ENCODE measurements at regions not wholly inside any gene's neighbourhood (a gene's known extent, or its start where the extent isn't known, plus 50 kb on each side); places are given as distances from the start of the nearest gene placed in this dataset.

DNA sequence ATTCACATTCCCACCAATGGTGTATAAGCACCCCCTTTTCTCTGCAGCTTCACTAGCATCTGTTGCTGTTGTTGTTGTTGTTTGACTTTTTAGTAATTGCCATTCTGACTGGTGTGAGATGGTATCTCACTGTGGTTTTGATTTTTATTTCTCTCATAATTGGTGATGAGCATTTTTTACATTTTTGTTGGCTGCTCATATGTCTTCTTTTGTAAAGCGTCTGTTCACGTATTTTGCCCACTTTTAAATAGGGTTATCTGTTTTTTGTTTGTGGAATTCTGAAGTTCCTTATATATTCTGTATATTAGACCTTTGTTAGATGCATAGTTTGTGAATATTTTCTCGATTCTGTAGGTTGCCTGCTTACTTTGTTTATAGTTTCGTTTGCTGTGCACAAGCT lies 278.4 kb upstream of the TNP1 start:
- Mint-ChIP-seq H3K4me1 (ENCODE audit: low read depth) (no peaks in the 10 kb centered on the region), H3K27ac (no peak overlapping the region), H3K27me3 (ENCODE audit: low read depth) (peaks cover 15% of the 10 kb centered on the region), H3K36me3 (ENCODE audit: low read depth) (no peaks in the 10 kb centered on the region), H3K9me3 (peaks cover 30% of the 10 kb centered on the region), H3K4me3 (no peak overlapping the region)

DNA sequence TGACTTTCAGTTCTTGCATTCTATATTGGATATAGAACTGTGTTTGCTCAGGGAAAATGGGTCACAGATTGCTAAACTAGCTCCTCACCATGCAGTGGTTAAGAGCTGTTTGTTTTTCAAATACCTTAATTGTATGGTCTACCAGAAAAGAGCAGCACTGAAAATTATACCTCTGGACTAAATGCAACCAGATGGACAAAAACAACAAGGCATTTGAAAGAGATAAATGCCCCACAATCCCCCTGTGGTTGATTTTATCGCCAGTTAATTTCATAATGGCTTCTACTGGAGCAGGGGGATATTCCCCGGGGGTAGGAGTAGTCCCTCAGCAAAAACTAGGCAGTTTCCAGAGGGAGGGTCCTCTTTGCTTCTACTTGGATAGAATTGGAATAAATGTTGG lies 267.9 kb upstream of the TNP1 start:
- Mint-ChIP-seq H3K4me1 (ENCODE audit: low read depth) (no peaks in the 10 kb centered on the region), H3K27ac (no peak overlapping the region), H3K9me3 (no peaks in the 10 kb centered on the region), H3K36me3 (ENCODE audit: low read depth) (no peaks in the 10 kb centered on the region), H3K4me3 (no peak overlapping the region), H3K27me3 (ENCODE audit: low read depth) (peaks cover 19% of the 10 kb centered on the region)

DNA sequence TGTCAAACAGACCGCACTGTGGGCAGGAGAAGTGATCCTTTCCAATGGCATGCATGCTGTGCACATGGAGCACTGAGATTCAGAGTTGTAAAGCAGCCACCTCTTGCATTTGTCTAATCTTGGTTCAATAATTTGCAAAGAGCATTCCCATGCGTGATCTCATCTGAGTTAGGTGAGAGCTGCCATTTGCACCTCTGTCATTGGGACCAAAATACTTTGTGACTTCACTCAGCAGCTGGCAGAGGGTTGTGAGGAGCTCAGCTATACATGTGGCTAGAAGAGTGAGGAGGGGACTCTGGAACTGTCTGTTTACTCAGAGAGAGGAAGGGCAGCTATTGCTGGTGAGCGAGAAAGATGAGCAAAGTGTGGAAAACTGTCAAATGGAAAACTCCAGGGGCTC lies 265.1 kb upstream of the TNP1 start:
- Mint-ChIP-seq H3K9me3 (no peaks in the 10 kb centered on the region), H3K27me3 (ENCODE audit: low read depth) (peaks cover 13% of the 10 kb centered on the region), H3K4me1 (ENCODE audit: low read depth) (no peaks in the 10 kb centered on the region), H3K36me3 (ENCODE audit: low read depth) (no peaks in the 10 kb centered on the region), H3K4me3 (no peak overlapping the region), H3K27ac (no peak overlapping the region)

DNA sequence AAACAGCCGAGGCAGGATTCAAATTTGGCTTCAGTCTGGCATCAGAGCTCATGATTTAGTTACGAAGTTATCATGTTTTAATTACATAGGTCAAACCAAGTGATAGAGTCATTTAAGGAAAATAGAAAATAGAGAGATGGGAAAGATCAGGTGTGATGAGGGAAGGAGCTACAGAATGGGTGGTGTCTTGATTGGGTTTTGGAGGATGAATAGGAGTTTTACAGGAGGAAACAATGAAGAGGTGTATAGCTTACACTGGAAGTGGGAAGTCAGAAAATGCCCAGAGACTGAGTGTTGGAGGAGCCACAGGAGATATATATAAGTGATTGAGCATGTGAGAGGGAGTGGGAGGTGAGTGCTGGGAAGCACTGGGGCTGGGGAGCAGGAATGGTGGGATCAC lies 264.2 kb upstream of the TNP1 start:
- no peak overlapping the region for H3K27ac Mint-ChIP-seq
- H3K4me1 Mint-ChIP-seq (ENCODE audit: low read depth), result no peaks in the 10 kb centered on the region
- peaks cover 6% of the 10 kb centered on the region for H3K27me3 Mint-ChIP-seq (ENCODE audit: low read depth)

DNA sequence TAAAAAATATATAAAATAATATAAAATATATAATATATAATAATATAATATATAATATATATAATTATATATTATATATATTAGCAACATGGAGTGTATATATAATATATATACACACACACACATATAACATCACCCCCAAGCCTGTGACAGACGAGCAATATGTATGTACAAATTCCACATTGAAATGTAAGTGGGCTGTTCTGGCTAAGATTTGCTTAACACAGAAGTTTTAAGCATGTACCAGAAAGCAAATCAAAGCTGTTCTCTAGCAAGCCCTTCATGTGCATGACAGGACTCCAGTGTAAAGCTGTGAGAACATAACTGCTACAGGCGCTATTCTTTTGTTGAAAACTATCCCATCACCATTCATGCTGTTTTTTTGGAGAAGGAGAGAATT lies 261.7 kb upstream of the TNP1 start:
- Mint-ChIP-seq H3K27ac (no peak overlapping the region), H3K36me3 (ENCODE audit: low read depth) (no peaks in the 10 kb centered on the region), H3K4me1 (ENCODE audit: low read depth) (peaks cover 3% of the 10 kb centered on the region), H3K27me3 (ENCODE audit: low read depth) (peaks cover 6% of the 10 kb centered on the region), H3K9me3 (no peaks in the 10 kb centered on the region), H3K4me3 (no peak overlapping the region)

More for the DNA sequence above, 264.2 kb upstream of the TNP1 start:
- no peaks in the 10 kb centered on the region for H3K36me3 Mint-ChIP-seq (ENCODE audit: low read depth)
- no peaks in the 10 kb centered on the region for H3K9me3 Mint-ChIP-seq
- H3K4me3 Mint-ChIP-seq, result no peak overlapping the region

DNA sequence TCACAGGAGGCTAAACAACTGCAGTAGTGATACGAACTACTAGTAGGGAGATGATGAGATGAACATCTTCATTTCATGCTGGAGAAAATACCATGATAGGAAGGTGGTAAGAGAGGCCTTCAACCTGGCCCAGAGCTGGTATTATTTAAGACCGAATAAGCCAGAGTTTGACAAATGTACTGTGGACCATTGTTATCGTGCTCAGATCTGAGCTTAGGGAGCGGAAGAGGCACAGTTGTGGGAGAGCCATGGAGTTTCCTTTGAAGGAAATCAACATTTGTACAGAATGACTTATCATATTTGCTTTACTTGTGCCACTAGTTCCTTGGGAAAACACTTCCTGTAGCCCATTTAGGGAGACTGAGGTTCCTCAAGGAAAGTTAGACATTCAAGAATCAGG lies 260.6 kb upstream of the TNP1 start:
- Mint-ChIP-seq H3K36me3 (ENCODE audit: low read depth) (no peaks in the 10 kb centered on the region), H3K4me1 (ENCODE audit: low read depth) (peaks cover 3% of the 10 kb centered on the region), H3K9me3 (no peaks in the 10 kb centered on the region), H3K27ac (no peak overlapping the region), H3K4me3 (no peak overlapping the region), H3K27me3 (ENCODE audit: low read depth) (peaks cover 14% of the 10 kb centered on the region)

DNA sequence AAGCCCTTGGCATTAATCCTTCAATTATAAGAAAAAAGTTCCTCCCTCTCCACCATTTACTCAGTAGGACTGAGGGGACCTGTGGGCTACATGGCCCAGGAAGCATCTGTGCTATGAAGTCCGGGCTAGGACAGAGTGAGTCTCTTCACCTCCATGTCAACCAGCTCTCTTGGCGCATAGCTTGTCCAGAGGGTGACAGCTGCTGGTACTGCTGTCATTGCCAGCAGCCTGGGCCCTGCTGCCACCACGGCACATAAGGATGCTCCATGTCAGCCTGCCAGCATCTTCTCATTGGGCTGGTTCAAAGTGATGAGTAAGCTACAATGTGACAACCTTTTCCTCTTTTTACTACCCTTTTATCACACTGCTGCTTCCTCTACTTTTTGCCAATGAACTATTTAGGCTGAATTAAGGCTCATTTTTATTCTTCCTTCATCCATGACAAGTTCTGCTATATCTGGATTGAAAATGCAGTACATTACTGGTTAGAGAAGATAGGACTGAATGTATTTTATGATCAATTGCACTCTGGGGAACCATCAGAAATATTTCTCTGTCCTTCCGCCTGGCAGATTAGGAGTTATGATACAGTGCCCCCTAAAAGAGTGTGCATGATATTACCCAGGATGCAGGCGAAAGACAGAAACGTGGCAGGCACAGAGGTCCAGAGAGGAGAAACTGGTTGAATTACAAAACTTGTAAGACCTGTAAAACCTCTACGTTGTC lies 258.9 kb upstream of the TNP1 start:
- H3K4me1 Mint-ChIP-seq (ENCODE audit: low read depth), result peaks cover 3% of the 10 kb centered on the region
- peaks cover 13% of the 10 kb centered on the region for H3K27me3 Mint-ChIP-seq (ENCODE audit: low read depth)
- H3K36me3 Mint-ChIP-seq (ENCODE audit: low read depth), result no peaks in the 10 kb centered on the region
- H3K4me3 Mint-ChIP-seq, result no peak overlapping the region
- H3K9me3 Mint-ChIP-seq, result no peaks in the 10 kb centered on the region
- no peak overlapping the region for H3K27ac Mint-ChIP-seq

DNA sequence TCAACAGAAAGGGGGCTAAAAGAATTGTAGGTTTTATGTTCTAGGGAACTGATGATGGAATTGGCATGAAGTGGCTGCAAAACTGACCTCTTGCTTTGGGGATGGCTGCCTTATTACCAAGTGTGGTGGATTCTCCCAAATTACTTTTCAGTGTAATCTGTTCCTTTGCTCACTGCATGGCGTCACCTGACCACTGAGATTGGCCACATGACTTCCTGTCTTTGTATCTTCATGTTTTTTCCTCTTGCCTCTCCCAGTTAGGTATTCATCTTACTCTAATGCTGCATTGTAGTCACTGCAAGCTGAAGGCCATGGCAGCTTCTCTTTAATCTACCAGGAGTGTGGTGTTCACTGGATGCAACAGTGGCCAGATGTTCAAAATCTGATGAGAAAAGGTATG lies 257.7 kb upstream of the TNP1 start:
- Mint-ChIP-seq H3K27ac (no peak overlapping the region), H3K4me1 (ENCODE audit: low read depth) (peaks cover 3% of the 10 kb centered on the region)

DNA sequence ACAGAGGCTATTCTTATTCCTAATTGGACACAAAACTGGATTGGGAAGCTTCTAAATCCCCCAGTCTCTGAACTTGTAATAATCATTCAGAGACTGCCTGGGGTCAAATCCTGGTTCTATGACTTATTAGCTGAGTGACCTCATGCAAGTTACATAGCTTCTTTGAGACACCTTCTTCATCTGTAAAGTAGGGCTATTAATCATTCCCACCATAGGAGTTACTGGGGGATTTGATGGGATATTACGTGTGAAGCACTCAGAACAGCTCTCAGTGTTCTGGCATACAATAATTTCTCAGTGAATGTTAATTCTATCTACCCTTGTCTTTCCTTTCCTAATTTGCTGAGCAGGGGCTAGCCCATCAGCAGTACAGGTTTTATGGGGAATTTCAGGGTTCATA lies 256.7 kb upstream of the TNP1 start:
- no peak overlapping the region for H3K4me3 Mint-ChIP-seq
- no peaks in the 10 kb centered on the region for H3K36me3 Mint-ChIP-seq (ENCODE audit: low read depth)
- H3K4me1 Mint-ChIP-seq (ENCODE audit: low read depth), result peaks cover 3% of the 10 kb centered on the region
- H3K27me3 Mint-ChIP-seq (ENCODE audit: low read depth), result peaks cover 13% of the 10 kb centered on the region
- no peaks in the 10 kb centered on the region for H3K9me3 Mint-ChIP-seq
- H3K27ac Mint-ChIP-seq, result no peak overlapping the region

More for the DNA sequence above, 257.7 kb upstream of the TNP1 start:
- H3K9me3 Mint-ChIP-seq, result no peaks in the 10 kb centered on the region
- H3K36me3 Mint-ChIP-seq (ENCODE audit: low read depth), result no peaks in the 10 kb centered on the region
- no peak overlapping the region for H3K4me3 Mint-ChIP-seq
- H3K27me3 Mint-ChIP-seq (ENCODE audit: low read depth), result peaks cover 13% of the 10 kb centered on the region

DNA sequence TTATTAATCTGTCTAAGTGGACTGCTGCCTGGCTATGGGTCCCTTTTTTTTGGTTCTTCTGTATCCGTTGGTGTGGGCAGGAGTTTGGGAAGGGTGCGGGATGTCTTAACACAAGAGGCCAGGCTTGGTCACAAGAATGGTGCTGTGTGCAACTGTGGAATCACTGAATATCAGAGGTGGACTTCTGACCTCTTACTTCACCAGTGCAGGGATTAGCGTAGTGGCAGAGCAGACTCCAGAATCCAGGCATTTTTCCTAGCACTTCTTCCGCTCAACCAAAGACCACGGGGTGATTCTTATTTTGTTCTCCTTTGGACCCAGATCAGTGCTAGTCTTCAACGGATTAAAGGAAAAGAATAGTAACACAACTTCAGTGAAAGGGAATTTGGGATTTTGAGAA lies 254.3 kb upstream of the TNP1 start:
- Mint-ChIP-seq H3K36me3 (ENCODE audit: low read depth) (no peaks in the 10 kb centered on the region), H3K4me1 (ENCODE audit: low read depth) (peaks cover 3% of the 10 kb centered on the region), H3K4me3 (no peak overlapping the region), H3K27ac (no peak overlapping the region), H3K9me3 (no peaks in the 10 kb centered on the region), H3K27me3 (ENCODE audit: low read depth) (peaks cover 25% of the 10 kb centered on the region)

DNA sequence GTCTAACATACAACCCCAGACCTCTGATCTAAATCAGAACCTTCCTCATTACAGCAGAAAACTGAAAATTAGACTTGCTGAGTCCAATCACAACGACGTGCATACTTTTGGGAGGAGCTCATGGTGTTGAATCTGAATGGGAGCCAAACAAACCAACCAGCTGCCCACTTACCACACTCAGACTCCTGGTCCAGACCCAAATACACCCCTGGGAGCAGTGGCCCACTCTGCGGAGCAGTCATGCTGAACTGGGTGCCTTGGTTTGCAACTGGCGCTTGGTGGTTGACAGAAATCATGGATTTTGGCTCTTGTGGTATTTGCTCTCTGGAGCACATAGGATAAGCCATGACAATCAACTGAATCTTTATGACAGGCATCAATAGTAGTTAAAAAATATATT lies 253.6 kb upstream of the TNP1 start:
- no peaks in the 10 kb centered on the region for H3K36me3 Mint-ChIP-seq (ENCODE audit: low read depth)
- H3K9me3 Mint-ChIP-seq, result no peaks in the 10 kb centered on the region
- peaks cover 3% of the 10 kb centered on the region for H3K4me1 Mint-ChIP-seq (ENCODE audit: low read depth)
- H3K4me3 Mint-ChIP-seq, result no peak overlapping the region
- H3K27me3 Mint-ChIP-seq (ENCODE audit: low read depth), result peaks cover 25% of the 10 kb centered on the region
- H3K27ac Mint-ChIP-seq, result no peak overlapping the region

DNA sequence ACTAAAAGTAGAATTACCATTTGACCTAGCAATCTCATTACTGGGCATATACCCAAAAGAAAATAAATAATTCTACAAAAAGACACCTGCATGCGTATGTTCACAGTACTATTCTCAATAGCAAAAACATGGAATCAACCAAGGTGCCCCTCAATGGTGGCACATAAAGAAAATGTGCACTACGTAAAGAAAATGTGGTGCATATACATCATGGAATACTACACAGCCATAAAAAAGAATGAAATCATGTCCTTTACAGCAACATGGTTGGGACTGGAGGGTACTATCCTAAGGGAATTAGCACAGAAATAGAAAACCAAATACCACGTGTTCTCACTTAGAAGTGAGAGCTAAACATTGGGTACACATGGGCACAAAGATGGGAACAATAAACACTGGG lies 250.7 kb upstream of the TNP1 start:
- H3K36me3 Mint-ChIP-seq (ENCODE audit: low read depth), result peaks cover 1% of the 10 kb centered on the region
- peaks cover 17% of the 10 kb centered on the region for H3K27me3 Mint-ChIP-seq (ENCODE audit: low read depth)
- no peak overlapping the region for H3K4me3 Mint-ChIP-seq
- H3K27ac Mint-ChIP-seq, result no peak overlapping the region
- no peaks in the 10 kb centered on the region for H3K9me3 Mint-ChIP-seq
- H3K4me1 Mint-ChIP-seq (ENCODE audit: low read depth), result peaks cover 8% of the 10 kb centered on the region

DNA sequence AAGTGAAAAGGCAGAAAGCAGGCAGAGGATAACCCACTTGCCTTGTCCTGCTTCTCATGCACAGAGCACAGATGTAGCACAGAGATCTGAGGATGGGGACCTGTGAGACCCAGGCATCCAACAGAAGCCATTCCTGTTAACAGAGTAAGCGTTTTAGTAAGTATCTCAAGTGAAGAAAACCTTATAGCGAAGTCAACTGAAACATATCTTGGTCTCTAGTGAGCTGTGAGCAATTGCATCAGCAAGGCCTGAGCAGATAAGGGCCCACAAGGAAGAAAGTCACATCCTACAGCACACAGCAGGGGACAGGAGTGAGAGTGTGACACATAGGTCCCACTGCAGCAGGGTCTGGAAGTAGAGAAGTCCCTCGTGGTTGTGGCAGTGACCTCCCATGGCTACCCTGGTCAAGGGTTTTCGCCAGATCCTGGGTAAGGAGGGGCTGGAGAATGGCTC lies 248.7 kb upstream of the TNP1 start:
- Mint-ChIP-seq H3K9me3 (no peaks in the 10 kb centered on the region), H3K27me3 (ENCODE audit: low read depth) (peaks cover 12% of the 10 kb centered on the region), H3K4me1 (ENCODE audit: low read depth) (peaks cover 16% of the 10 kb centered on the region), H3K4me3 (no peak overlapping the region), H3K27ac (no peak overlapping the region), H3K36me3 (ENCODE audit: low read depth) (peaks cover 1% of the 10 kb centered on the region)

DNA sequence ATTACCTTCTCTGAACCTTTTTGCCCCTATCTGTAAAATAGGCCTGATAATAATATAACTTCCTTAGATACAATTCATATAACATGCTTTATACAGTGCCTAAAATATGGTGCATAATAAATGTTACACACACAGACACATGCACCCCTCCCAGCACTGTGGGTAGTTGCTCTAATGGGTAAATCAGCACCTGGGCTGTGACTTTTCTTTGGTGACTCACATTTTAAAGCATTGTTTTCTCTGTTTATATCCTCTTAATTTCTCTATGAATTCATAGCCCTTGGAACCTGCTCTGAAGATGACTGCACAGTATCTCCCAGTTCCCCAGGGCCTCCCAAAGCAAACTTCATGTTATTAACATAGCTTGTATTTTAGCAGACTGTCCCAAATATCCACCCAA lies 248.2 kb upstream of the TNP1 start:
- no peaks in the 10 kb centered on the region for H3K9me3 Mint-ChIP-seq
- H3K27ac Mint-ChIP-seq, result no peak overlapping the region
- H3K36me3 Mint-ChIP-seq (ENCODE audit: low read depth), result peaks cover 1% of the 10 kb centered on the region
- H3K4me1 Mint-ChIP-seq (ENCODE audit: low read depth), result peaks cover 16% of the 10 kb centered on the region
- H3K4me3 Mint-ChIP-seq, result no peak overlapping the region
- H3K27me3 Mint-ChIP-seq (ENCODE audit: low read depth), result peaks cover 12% of the 10 kb centered on the region

DNA sequence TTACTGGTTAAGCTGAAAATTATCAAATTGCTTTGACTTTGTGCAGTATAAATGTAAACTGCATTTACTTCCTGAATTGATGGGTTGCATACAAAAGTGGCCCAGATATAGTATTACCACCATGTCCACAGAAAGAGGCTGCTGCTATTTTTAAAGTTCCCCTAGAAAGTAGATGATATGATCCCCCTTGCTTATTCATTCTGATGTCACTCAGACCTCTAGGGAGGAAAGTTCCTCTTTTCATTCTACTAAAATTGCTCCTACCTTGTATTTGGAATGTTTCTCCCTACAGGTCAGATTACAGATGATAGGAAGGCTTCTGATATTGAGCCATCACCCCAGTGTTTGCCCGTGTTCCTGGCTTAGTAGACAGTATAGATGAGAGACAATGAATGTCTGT lies 247.6 kb upstream of the TNP1 start:
- no peaks in the 10 kb centered on the region for H3K9me3 Mint-ChIP-seq
- no peak overlapping the region for H3K4me3 Mint-ChIP-seq
- peaks cover 16% of the 10 kb centered on the region for H3K4me1 Mint-ChIP-seq (ENCODE audit: low read depth)
- H3K36me3 Mint-ChIP-seq (ENCODE audit: low read depth), result peaks cover 1% of the 10 kb centered on the region
- H3K27ac Mint-ChIP-seq, result no peak overlapping the region
- peaks cover 12% of the 10 kb centered on the region for H3K27me3 Mint-ChIP-seq (ENCODE audit: low read depth)

DNA sequence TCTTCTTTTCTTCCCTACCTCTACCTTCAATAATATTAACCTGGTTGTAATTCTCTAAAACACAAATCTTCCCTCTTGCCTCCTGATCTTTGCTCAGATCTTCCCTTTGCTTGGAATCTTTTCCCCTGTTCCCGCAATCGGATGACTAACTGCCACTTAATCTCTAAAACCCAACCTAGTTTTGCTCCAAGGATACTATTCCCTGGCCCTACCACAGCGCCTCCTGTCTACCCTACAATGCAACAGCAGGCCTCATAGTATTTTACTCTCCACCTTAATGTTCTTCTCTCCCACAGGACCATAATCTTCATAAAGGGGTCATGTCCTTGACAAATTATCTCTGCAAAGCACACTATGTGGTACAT lies 246.8 kb upstream of the TNP1 start:
- H3K4me1 Mint-ChIP-seq (ENCODE audit: low read depth), result peaks cover 16% of the 10 kb centered on the region
- peaks cover 1% of the 10 kb centered on the region for H3K36me3 Mint-ChIP-seq (ENCODE audit: low read depth)
- H3K27ac Mint-ChIP-seq, result no peak overlapping the region
- H3K27me3 Mint-ChIP-seq (ENCODE audit: low read depth), result peaks cover 12% of the 10 kb centered on the region
- no peaks in the 10 kb centered on the region for H3K9me3 Mint-ChIP-seq
- H3K4me3 Mint-ChIP-seq, result no peak overlapping the region

Data from T-helper 1 cell treated with Interleukin-12 subunit alpha and Interleukin-12 subunit beta and Interleukin-4 antibody, amounts not matched to agents 30 μg/mL and 1 μg/mL, for 36 hours (primary cell).